ENCODE measurements at regions not wholly inside any gene's neighbourhood (a gene's known extent, or its start where the extent isn't known, plus 50 kb on each side); places are given as distances from the start of the nearest gene placed in this dataset.

GRCh38 chr5:133905424-133905823 is 63.0 kb downstream of the C5orf15 start:
- intact Hi-C loops (cut with micrococcal nuclease), result no loop called here
- Mint-ChIP-seq H3K9me3 (no peaks in the 10 kb centered on the region), H3K27me3 (ENCODE audit: low read depth) (no peaks in the 10 kb centered on the region), H3K36me3 (ENCODE audit: low read depth) (no peaks in the 10 kb centered on the region), H3K4me1 (ENCODE audit: low read depth) (no peaks in the 10 kb centered on the region), H3K27ac (no peak overlapping the region), H3K4me3 (ENCODE audit: low read depth) (no peak overlapping the region)
- no peak for DNase-seq (ENCODE audit: low spot score)

GRCh38 chr5:133904641-133905040 is 63.8 kb downstream of the C5orf15 start:
- intact Hi-C loops (cut with micrococcal nuclease), result no loop called here
- H3K27ac Mint-ChIP-seq, result no peak overlapping the region
- H3K9me3 Mint-ChIP-seq, result no peaks in the 10 kb centered on the region
- H3K36me3 Mint-ChIP-seq (ENCODE audit: low read depth), result no peaks in the 10 kb centered on the region
- H3K4me1 Mint-ChIP-seq (ENCODE audit: low read depth), result no peaks in the 10 kb centered on the region
- no peaks in the 10 kb centered on the region for H3K27me3 Mint-ChIP-seq (ENCODE audit: low read depth)
- no peak for DNase-seq (ENCODE audit: low spot score)
- H3K4me3 Mint-ChIP-seq (ENCODE audit: low read depth), result no peak overlapping the region

- Mint-ChIP-seq H3K36me3 (ENCODE audit: low read depth) (no peaks in the 10 kb centered on the region), H3K9me3 (no peaks in the 10 kb centered on the region), H3K27ac (no peak overlapping the region), H3K4me1 (ENCODE audit: low read depth) (no peaks in the 10 kb centered on the region), H3K4me3 (ENCODE audit: low read depth) (no peak overlapping the region), H3K27me3 (ENCODE audit: low read depth) (no peaks in the 10 kb centered on the region)
- DNase-seq (ENCODE audit: low spot score), result no peak
- intact Hi-C loops (cut with micrococcal nuclease), result no loop called here
These were observed 65.8 kb downstream of the C5orf15 start for GRCh38 chr5:133902511-133903118.

GRCh38 chr5:133900534-133901270 is 67.7 kb downstream of the C5orf15 start:
- intact Hi-C loops (cut with micrococcal nuclease), result no loop called here
- H3K27ac Mint-ChIP-seq, result no peak overlapping the region
- no peaks in the 10 kb centered on the region for H3K36me3 Mint-ChIP-seq (ENCODE audit: low read depth)
- no peaks in the 10 kb centered on the region for H3K4me1 Mint-ChIP-seq (ENCODE audit: low read depth)
- H3K9me3 Mint-ChIP-seq, result no peaks in the 10 kb centered on the region
- no peak overlapping the region for H3K4me3 Mint-ChIP-seq (ENCODE audit: low read depth)
- no peak for DNase-seq (ENCODE audit: low spot score)
- H3K27me3 Mint-ChIP-seq (ENCODE audit: low read depth), result peaks cover under 1% of the 10 kb centered on the region

GRCh38 chr5:133899506-133899905 is 68.9 kb downstream of the C5orf15 start:
- no peak for DNase-seq (ENCODE audit: low spot score)

GRCh38 chr5:133898440-133898839 is 70.0 kb downstream of the C5orf15 start:
- intact Hi-C loops (cut with micrococcal nuclease), result no loop called here
- Mint-ChIP-seq H3K27ac (no peak overlapping the region), H3K27me3 (ENCODE audit: low read depth) (peaks cover 3% of the 10 kb centered on the region), H3K9me3 (no peaks in the 10 kb centered on the region), H3K36me3 (ENCODE audit: low read depth) (no peaks in the 10 kb centered on the region), H3K4me1 (ENCODE audit: low read depth) (no peaks in the 10 kb centered on the region), H3K4me3 (ENCODE audit: low read depth) (no peak overlapping the region)
- DNase-seq (ENCODE audit: low spot score), result no peak

More at GRCh38 chr5:133899506-133899905, 68.9 kb downstream of the C5orf15 start:
- H3K27me3 Mint-ChIP-seq (ENCODE audit: low read depth), result peaks cover 2% of the 10 kb centered on the region
- no peaks in the 10 kb centered on the region for H3K4me1 Mint-ChIP-seq (ENCODE audit: low read depth)
- H3K9me3 Mint-ChIP-seq, result no peaks in the 10 kb centered on the region
- H3K27ac Mint-ChIP-seq, result no peak overlapping the region
- H3K36me3 Mint-ChIP-seq (ENCODE audit: low read depth), result no peaks in the 10 kb centered on the region
- intact Hi-C loops (cut with micrococcal nuclease), result no loop called here
- H3K4me3 Mint-ChIP-seq (ENCODE audit: low read depth), result no peak overlapping the region

- Mint-ChIP-seq H3K27ac (no peak overlapping the region), H3K4me1 (ENCODE audit: low read depth) (no peaks in the 10 kb centered on the region), H3K4me3 (ENCODE audit: low read depth) (no peak overlapping the region), H3K27me3 (ENCODE audit: low read depth) (peaks cover 3% of the 10 kb centered on the region), H3K9me3 (no peaks in the 10 kb centered on the region), H3K36me3 (ENCODE audit: low read depth) (no peaks in the 10 kb centered on the region)
- DNase-seq (ENCODE audit: low spot score), result no peak
- intact Hi-C loops (cut with micrococcal nuclease), result no loop called here
These were observed 71.0 kb downstream of the C5orf15 start for GRCh38 chr5:133897431-133897830.

GRCh38 chr5:133896873-133897272 is 71.6 kb downstream of the C5orf15 start:
- intact Hi-C loops (cut with micrococcal nuclease), result no loop called here
- Mint-ChIP-seq H3K27me3 (ENCODE audit: low read depth) (peaks cover 3% of the 10 kb centered on the region), H3K4me3 (ENCODE audit: low read depth) (no peak overlapping the region), H3K9me3 (no peaks in the 10 kb centered on the region), H3K27ac (no peak overlapping the region), H3K36me3 (ENCODE audit: low read depth) (no peaks in the 10 kb centered on the region), H3K4me1 (ENCODE audit: low read depth) (no peaks in the 10 kb centered on the region)
- DNase-seq (ENCODE audit: low spot score), result no peak

- Mint-ChIP-seq H3K27me3 (ENCODE audit: low read depth) (peaks cover 3% of the 10 kb centered on the region), H3K4me3 (ENCODE audit: low read depth) (no peak overlapping the region), H3K36me3 (ENCODE audit: low read depth) (no peaks in the 10 kb centered on the region), H3K9me3 (no peaks in the 10 kb centered on the region), H3K27ac (no peak overlapping the region), H3K4me1 (ENCODE audit: low read depth) (no peaks in the 10 kb centered on the region)
- intact Hi-C loops (cut with micrococcal nuclease), result no loop called here
- DNase-seq (ENCODE audit: low spot score), result no peak
These were observed 72.2 kb downstream of the C5orf15 start for GRCh38 chr5:133895979-133896845.

GRCh38 chr5:133894143-133894542 is 74.3 kb downstream of the C5orf15 start:
- Mint-ChIP-seq H3K9me3 (no peaks in the 10 kb centered on the region), H3K27ac (no peak overlapping the region), H3K27me3 (ENCODE audit: low read depth) (peaks cover 3% of the 10 kb centered on the region), H3K36me3 (ENCODE audit: low read depth) (no peaks in the 10 kb centered on the region), H3K4me1 (ENCODE audit: low read depth) (peaks cover 5% of the 10 kb centered on the region), H3K4me3 (ENCODE audit: low read depth) (no peak overlapping the region)
- intact Hi-C loops (cut with micrococcal nuclease), result loop anchor here (5.0 kb wide), 1 partner anchor 38 kb away; no protein-coding TSS in a partner anchor
- DNase-seq (ENCODE audit: low spot score), result no peak

- Mint-ChIP-seq H3K27me3 (ENCODE audit: low read depth) (peaks cover 3% of the 10 kb centered on the region), H3K27ac (no peak overlapping the region), H3K9me3 (no peaks in the 10 kb centered on the region), H3K36me3 (ENCODE audit: low read depth) (no peaks in the 10 kb centered on the region), H3K4me1 (ENCODE audit: low read depth) (peaks cover 5% of the 10 kb centered on the region), H3K4me3 (ENCODE audit: low read depth) (no peak overlapping the region)
- intact Hi-C loops (cut with micrococcal nuclease), result loop anchor here (5.0 kb wide), 1 partner anchor 40 kb away; no protein-coding TSS in a partner anchor
- no peak for DNase-seq (ENCODE audit: low spot score)
These were observed 75.7 kb downstream of the C5orf15 start for GRCh38 chr5:133892774-133893173.

- intact Hi-C loops (cut with micrococcal nuclease), result loop anchor here (5.0 kb wide), 1 partner anchor 40 kb away; no protein-coding TSS in a partner anchor
- Mint-ChIP-seq H3K36me3 (ENCODE audit: low read depth) (no peaks in the 10 kb centered on the region), H3K4me3 (ENCODE audit: low read depth) (no peak overlapping the region), H3K9me3 (no peaks in the 10 kb centered on the region), H3K27me3 (ENCODE audit: low read depth) (peaks cover 3% of the 10 kb centered on the region), H3K4me1 (ENCODE audit: low read depth) (peaks cover 5% of the 10 kb centered on the region), H3K27ac (no peak overlapping the region)
- DNase-seq (ENCODE audit: low spot score), result no peak
These were observed 76.1 kb downstream of the C5orf15 start for GRCh38 chr5:133892306-133892705.
